NCI-H446 treated with DMSO at 0.1 percent for 48 hours (cell line): ENCODE measurements at regions not wholly inside any gene's neighbourhood (a gene's known extent, or its start where the extent isn't known, plus 50 kb on each side); places are given as distances from the start of the nearest gene placed in this dataset.
A peak's percentile ranks its signal among the peaks of the same experiment; 100 is the strongest.
"Not testable (repeated sequence)": the region's sequence is repeated elsewhere in the genome, so short reads cannot be mapped to it uniquely, and the experiment has no call there.

Source experiments
- DNase-seq: peaks from one replicate; lab custom pipeline; 2025; lab: John Stamatoyannopoulos, UW

- no peak for DNase-seq
Measured at GRCh38 chr9:89670801-89671434, 66.1 kb downstream of the GADD45G start.

GRCh38 chr9:89674667-89675057 lies 69.8 kb downstream of the GADD45G start:
- no peak for DNase-seq

GRCh38 chr9:89675058-89675742 lies 70.4 kb downstream of the GADD45G start:
- DNase-seq: peak; percentile 85

- peak; percentile 25 for DNase-seq
Measured at GRCh38 chr9:89676281-89676680, 71.5 kb downstream of the GADD45G start.

GRCh38 chr9:89677702-89678395 lies 73.0 kb downstream of the GADD45G start:
- peak; percentile 38 for DNase-seq

GRCh38 chr9:89678396-89679015 lies 73.7 kb downstream of the GADD45G start:
- peak; percentile 19 for DNase-seq

DNA sequence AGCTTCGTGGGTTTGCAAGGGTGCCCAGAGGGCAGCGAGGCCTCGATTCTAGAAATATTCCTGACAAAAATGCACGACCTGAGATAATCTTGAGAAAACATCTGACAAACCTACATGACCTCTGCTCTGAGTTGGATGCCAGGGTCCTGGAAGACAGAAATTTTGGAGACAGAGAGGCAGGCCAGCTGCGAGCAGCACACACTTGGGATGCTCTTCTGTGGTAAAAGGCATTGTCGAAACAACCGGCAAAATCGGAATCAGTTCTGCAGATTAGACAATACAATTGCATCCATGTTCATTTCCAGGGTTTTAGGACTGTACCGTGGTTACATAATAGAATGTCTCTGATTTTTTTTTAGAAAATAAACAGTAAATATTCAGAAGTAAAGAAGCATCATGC lies 74.2 kb downstream of the GADD45G start:
- DNase-seq: no peak

DNA sequence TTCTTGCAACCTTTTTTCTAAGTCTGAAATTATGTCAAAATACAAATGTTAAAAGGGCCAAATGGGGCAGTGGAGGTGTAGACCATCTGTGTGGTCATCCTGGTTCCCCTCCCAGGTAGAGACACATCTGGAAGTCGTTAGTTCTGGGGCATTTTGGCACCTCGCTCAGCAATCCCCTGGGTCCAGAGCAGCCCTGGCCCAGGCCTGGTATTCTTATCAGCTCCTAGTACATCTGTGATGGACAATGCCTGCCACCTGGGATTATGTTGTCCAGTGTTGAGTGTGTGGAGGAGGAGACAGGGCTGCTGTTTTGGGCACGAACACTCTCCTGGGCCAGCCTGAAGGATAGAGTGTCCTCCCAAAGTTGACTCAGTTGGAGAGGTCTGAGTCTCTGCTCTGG lies 74.8 kb downstream of the GADD45G start:
- no peak for DNase-seq

DNA sequence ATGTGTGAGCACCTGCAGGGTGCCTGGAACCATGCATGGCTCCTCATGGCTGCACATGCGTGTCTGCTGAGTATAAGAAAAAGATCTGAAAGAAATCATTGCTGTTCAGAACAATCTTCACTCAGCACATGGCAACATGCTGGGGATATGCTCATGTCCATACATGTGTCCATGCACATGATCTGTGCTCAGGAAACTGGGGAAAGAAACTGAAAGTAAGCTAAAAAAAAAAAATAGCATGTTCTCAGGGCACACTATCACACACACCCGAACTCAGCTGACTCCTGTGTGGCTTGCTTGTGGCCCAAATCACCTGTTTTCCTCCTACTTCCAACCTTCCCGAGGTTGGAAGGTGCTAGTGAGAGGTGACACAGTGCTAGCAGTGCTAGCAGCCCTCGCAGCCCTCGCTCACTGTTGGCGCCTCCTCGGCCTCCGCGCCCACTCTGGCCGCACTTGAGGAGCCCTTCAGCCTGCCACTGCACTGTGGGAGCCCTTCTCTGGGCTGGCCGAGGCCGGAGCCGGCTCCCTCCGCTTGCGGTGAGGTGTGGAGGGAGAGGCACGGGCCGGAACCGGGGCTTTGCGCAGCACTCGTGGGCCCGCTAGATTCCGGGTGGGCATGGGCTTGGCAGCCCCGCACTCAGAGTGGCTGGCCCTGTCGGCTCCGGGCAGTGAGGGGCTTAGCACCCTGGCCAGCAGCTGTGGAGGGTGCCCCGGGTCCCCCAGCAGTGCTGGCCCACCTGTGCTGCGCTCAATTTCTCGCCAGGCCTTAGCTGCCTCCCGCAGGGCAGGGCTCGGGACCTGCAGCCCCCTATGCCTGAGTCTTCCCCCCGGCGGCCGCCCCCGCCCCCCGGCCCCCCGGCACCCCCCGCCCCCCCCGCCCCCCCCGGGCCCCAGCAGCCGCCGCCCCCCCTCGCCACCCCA lies 76.0 kb downstream of the GADD45G start:
- no peak for DNase-seq

DNA sequence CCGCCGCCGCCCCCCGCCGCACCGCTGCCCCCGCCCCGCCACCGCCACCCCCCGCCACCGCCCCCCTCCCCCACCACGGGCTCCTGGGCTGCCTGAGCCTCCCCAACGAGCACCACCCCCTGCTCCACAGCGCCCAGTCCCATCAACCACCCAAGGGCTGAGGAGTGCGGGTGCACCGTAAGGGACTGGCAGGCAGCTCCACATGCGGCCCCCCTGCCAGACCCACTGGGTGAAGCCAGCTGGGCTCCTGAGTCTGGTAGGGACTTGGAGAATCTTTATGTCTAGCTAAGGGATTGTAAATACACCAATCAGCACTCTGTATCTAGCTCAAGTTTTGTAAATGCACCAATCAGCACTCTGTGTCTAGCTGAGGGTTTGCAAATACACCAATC lies 76.7 kb downstream of the GADD45G start:
- not testable (repeated sequence) for DNase-seq

DNA sequence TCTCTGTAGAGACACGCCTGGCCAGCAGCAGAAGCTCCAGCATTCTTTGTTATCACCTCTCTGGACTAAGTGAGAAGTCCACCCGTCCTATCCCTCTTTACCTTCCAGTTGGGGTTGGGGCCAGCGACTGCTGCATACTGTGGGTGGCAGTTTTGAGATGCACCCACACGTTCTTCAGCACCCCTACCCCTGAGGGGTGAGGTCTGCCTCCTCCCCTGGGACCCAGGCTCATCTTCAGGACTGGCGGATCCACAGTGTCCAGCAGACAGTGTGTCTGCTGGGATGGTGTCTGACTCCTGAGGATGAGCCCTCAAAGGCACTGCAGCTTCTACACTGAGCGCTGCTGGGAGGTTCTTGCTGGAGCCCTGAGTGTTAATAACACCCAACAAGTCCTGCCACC lies 78.8 kb downstream of the GADD45G start:
- no peak for DNase-seq

DNA sequence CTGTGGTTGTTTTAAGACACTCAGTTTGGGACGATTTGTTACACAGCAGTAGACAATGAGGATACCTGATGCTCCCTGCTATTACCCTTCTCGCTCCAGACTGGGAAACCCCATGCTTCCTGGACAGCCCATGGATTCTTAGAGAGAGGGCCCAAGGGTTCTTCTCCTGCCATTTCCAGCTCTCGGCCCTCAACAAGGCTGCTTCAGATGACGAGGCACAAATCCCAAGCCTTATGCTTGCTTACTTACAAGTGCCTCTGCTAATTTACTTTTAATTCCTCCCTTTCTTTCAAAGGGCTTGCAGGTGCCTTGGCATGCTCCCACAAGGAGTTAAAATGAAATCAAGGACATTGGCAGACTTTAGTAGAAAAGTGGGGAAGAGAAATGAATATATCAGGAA lies 79.4 kb downstream of the GADD45G start:
- no peak for DNase-seq

- DNase-seq: no peak
Measured at GRCh38 chr9:89684912-89685636, 80.3 kb downstream of the GADD45G start.

- DNase-seq: no peak
Measured at GRCh38 chr9:89685698-89686097, 80.9 kb downstream of the GADD45G start.

DNA sequence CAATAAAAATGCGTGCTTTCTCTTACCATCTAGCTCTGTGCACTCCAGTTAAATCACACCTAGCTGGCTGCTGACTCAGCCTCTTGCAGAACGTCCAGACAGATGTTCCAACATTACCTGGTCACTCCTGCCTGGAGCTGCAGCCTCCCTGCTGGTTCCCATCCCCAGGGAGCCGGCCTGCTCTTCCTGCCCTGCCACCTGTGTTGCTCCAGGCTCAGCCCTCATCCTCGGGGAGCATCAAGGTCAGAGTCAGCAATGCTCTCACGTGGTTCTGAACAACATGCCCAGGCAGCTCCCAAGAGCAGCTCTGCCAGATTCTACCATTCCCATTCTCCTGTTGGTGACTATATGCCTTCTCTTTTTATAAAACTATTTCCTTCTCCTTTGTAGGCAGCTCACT lies 81.3 kb downstream of the GADD45G start:
- DNase-seq: no peak

DNA sequence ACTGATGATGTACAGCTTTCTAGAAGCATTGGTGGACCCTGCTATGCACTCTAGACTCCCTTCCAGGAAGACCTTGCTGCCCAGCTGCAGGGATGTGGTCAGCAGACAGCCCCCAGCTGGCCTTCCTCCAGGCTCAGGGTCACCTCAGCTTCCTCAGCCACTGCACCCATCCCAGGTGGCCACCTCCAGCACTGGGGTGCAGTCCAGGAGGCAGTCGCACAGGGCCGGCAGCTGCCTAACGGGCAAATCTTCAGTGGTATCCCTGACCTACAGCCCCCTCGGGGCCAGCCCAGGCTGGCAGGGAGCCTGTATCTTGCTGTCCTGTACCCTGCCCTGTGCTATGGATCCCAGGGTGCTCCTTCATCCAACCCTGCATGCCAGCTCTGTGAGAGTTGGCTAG lies 81.8 kb downstream of the GADD45G start:
- DNase-seq: no peak

- no peak for DNase-seq
Measured at GRCh38 chr9:89687188-89687587, 82.4 kb downstream of the GADD45G start.

- no peak for DNase-seq
Measured at GRCh38 chr9:89687848-89688247, 83.0 kb downstream of the GADD45G start.

DNA sequence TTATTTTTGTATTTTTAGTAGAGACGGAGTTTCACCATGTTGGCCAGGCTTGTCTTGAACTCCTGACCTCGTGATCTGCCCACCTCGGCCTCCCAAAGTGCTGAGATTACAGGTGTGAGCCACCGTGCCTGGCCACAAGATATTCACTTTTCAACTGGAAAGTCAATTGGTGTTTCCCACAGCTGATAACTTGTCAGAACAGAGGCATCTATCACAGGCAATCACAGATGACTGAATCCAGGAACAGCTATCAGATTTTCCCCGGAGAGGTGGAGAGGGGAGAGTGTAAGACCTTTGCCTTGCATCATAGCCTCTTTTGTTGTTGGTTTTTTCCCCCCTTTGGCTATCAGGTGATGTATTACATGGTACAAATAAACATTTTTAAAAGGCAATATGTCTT lies 84.5 kb downstream of the GADD45G start:
- not testable (repeated sequence) for DNase-seq

GRCh38 chr9:89690334-89690912 lies 85.6 kb downstream of the GADD45G start:
- DNase-seq: no peak

GRCh38 chr9:89695441-89695891 lies 90.7 kb downstream of the GADD45G start:
- no peak for DNase-seq
